ENCODE measurements at regions not wholly inside any gene's neighbourhood (a gene's known extent, or its start where the extent isn't known, plus 50 kb on each side); places are given as distances from the start of the nearest gene placed in this dataset.
A peak's percentile ranks its signal among the peaks of the same experiment; 100 is the strongest.

GRCh38 chr10:78575400-78575799 is 493.4 kb upstream of the ZMIZ1 start:
- DNase-seq: peak; percentile 17

DNA sequence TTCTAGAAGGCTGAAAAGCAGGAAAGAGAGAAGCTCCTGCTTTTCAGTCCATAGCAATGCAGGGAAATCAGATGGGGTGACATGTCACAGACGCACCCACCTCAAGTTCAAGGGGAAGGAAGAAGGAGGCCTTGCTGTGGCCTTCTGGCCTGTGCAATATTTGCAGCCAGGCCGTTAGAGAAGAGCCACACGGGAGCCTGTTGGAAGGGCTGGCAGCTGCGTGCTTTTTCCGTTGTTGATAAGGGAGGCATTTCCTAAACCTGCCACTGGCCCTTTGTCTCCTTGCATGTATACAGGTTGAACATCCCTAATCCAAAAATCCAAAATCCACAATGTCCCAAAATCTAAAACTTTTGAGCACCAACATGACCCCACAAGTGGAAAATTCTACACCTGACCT is 492.5 kb upstream of the ZMIZ1 start:
- peak; percentile 30 for DNase-seq

DNA sequence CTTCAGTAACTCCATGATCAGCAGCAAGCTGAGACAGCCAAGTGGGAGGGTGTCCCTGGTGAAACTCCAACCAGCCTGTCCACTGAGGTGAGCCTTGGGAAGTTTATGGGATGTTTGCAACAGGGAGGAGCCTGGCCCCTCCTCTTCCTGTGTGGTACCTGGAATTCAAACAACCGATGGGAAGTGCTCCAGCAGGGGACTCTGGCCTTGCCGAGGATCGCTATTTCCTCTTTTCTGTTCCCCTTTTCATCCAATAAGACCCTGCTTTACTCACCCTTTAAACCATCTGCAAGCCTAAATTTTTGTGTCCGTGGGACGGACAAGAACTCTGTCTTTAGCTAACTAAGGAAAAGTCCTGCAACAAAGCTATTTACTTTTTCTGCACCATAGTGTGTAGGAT is 491.1 kb upstream of the ZMIZ1 start:
- no peak for DNase-seq

- peak; percentile 13 for DNase-seq
These were observed 489.8 kb upstream of the ZMIZ1 start for GRCh38 chr10:78578929-78579328.

- no peak for DNase-seq
These were observed 489.2 kb upstream of the ZMIZ1 start for GRCh38 chr10:78579576-78579975.

- peak; percentile 73 for DNase-seq
These were observed 488.8 kb upstream of the ZMIZ1 start for GRCh38 chr10:78579995-78580394.

- no peak for DNase-seq
These were observed 487.6 kb upstream of the ZMIZ1 start for GRCh38 chr10:78581133-78581694.

DNA sequence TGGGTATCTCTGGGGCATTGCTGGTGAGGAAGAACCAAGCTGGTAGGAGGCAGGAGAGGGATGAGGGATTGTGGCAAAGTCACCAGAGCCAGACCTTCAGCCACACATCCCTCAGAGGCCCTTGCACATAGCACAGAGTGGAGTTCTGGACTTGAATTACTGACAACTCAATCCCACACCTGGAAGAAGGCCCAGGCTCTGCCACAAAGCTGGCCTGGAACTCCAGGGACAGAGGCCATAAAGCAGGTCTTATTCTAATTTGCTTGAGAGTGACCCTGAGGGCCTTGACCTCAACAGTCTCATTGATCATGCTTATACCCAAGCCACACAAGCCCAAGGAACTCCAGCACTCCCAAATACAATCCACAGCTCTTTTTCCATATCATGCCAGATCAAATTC is 486.2 kb upstream of the ZMIZ1 start:
- no peak for DNase-seq

DNA sequence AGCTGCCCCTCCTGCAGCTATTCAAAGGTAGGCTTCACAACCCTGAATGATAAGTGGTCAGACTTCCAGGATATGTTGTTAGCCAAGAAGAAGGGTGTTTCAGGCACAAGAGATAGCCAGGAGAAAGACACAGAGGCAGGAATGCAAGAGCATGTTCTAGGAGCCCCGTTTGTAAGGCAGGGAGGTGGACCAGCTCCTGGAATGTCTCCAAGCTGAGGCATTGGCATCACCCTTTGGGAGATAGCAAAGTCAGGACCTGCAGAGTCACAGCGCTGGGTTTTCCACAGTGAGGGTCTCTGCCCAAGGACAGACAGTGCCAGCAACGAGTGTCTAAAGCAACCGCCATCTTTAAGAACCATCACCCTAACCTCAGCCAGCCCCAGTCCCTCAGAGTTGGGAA is 484.5 kb upstream of the ZMIZ1 start:
- no peak for DNase-seq

DNA sequence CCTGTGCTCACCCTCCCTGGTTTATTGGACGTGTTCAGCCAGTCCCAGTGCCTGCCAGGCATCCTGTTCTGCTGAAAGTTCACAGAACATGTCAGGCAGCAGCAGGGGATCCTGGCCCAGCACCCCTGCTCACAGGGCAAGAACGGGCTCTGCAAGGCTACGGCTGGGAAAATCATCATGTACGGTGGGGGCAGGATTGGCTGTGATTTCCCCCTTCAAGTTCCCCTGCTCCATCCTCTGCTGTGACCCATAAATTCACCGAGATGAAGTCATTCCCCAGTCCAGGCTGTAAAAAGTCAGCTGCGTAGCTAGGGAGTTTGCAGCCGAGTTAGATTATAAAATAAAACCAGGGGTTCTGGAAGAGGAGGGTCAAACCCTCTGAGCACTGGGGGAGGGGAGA is 484.1 kb upstream of the ZMIZ1 start:
- DNase-seq: peak; percentile 62

DNA sequence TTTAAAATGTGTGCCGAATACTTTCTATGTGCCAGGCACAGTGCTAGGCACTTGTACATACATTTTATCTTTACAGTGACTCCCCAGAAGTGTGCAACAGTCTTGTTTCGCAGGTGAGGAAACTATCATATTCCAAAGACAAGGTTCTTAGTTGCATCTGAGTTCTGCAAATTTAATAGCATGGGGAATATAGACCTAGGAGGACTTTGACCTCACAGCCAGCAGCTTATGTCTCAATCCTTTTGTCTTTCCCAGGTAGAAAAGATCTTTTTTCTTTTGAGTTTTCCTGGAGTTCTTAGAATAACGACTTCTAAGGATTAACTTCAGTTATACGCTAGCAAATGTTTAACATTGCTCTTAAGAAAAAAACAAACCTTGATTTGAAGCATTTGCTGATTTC is 482.8 kb upstream of the ZMIZ1 start:
- DNase-seq: no peak

- no peak for DNase-seq
These were observed 480.5 kb upstream of the ZMIZ1 start for GRCh38 chr10:78588194-78588811.

DNA sequence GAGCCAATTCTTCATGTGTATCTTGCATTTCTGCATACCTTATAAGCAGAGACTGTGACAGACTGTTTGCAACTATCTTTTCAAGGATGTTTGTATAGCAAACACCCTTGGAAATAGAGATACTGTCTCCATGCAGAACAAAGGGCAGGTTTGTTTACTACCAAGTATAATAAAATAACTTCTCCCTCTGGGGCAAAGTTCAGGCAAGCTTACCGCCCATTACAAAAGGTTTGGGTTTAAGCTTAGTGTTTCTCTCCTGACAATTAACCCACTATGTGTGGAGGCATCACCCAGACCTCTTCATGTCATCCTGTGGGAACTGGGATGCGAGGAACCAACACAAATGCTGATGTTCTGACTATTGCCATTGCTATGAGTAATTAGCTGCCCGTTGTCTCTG is 479.1 kb upstream of the ZMIZ1 start:
- DNase-seq: no peak

- no peak for DNase-seq
These were observed 477.7 kb upstream of the ZMIZ1 start for GRCh38 chr10:78591066-78591465.

DNA sequence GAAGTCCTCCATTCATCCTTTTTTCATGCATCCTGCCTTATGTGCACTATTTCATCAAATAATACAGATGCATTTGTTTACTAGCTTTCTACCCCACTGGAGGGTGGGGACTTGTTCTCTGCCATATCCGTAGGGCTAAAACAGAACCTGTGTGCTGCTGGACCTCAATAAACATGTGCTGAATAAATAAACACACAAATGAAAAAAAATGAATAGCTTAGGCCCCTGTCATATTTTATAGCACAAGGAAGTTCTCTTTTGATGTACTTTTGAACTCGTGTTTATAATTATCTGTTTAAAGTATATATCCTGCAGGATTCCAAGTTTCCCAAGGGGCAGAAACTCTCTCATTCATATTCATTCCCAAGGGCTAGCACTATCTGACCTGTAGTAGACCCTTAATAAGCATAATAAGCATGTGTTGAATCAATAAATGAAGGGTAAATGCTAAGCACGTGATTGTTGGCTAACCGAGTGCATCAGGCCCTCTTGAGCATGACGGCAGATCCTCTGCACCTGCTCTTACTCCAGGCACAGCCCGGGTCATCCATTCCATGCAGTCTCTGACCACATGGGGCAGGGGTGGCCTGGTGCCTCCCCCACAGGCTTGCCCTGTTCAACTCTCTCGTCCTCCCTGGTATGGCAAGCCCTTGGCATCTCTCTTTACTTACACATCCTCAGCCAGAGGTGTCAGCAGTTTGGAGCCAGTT is 474.1 kb upstream of the ZMIZ1 start:
- DNase-seq: peak; percentile 25

DNA sequence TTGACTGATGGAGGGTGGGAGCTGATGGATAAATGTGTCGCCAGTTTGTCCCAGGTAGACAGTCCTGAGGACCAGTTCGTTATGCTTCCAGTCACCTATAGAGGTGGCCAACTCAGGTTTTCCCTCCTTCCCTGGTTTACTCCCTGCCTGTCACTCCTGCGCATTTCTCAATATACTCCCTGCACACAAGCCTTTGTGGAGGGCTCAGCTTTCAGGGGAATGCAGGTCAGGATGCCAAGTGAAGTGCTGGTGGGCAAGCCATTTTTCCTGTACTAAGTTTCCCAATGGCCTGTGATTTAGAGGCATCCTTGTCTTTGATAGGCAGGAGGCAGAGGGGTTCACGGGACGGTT is 473.5 kb upstream of the ZMIZ1 start:
- no peak for DNase-seq

DNA sequence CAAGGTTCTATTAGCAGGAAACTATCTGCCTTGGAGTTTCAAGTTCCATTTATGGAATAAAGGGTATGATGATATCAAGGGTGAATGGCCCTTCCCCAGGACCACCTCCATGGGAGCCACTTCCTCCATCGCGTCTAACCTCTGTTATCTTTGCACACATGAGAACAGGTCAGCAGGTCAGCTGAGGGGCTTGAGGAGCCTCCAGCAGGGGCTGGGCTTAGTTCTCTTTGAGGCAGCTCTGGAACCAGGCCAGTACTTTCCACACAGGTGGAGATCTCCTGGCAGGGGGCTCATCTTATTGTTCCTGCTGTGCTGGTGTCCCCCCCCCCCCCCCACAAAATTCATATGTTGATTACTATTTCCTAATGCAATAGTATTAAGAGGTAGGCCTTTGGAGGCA is 472.2 kb upstream of the ZMIZ1 start:
- peak; percentile 6 for DNase-seq

- no peak for DNase-seq
These were observed 470.8 kb upstream of the ZMIZ1 start for GRCh38 chr10:78597796-78598555.

GRCh38 chr10:78599122-78599853 is 469.5 kb upstream of the ZMIZ1 start:
- no peak for DNase-seq

DNA sequence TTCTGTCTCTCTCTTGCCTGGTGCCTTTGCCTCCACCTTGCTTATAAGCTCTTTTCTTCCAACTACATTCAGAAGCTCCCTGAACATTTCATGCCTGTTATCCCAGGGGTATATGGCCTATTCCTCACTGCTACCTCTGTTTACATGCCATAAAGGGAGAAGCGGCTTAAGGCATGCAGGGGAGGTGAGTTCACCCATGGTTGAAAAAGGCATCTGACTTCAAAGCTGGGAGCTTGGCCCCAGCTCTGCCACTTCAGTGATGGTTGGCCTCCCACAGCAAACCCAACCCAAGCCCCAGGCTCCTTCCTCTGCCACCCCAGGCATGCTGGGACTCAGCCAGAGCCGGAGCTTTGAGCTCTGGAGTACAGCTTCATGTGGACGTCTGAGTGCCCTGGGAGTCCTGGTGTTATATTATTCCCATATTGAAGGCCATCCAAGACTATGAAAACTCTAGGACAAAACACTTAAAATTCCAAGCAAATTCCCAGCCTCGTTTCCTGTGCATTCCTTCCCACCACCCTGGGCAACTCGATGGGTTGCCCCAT is 468.6 kb upstream of the ZMIZ1 start:
- DNase-seq: no peak

GRCh38 chr10:78600740-78601139 is 468.0 kb upstream of the ZMIZ1 start:
- DNase-seq: no peak

DNA sequence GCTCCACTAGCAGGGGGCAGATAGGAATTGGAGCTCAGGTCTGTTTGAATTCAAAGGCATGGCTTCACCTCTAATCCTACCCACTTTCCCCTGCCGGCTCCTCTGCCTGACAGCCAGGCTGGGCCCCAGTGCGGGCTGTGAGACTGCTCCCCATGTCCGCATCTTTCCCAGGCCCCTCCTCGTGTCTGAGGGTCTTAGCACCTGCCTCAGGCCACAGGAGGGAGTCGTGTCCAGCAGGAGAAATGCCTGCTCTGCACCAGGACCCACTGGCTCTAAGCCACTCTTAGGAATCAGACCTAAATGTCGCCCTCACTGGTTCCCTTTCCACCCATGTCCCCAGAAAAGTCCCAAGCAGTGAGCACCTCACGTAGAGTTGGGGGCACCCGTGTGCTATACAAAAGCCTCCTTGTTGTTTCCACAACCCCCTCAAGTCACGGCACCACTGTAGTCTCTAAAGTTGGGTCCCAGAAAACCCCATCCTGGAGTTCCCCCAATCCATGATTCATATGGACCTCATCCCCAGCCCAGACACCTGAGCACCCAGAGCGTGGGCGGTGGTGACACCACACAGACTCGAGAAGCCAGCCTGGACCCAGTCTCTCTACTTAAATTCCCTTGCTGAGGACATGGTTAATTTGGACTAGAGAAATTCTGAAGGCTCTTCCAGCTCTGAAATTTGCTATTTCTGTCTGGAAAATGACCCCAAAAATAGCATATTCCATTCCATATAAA is 466.4 kb upstream of the ZMIZ1 start:
- DNase-seq: no peak
